ENCODE measurements at regions not wholly inside any gene's neighbourhood (a gene's known extent, or its start where the extent isn't known, plus 50 kb on each side); places are given as distances from the start of the nearest gene placed in this dataset.

DNA sequence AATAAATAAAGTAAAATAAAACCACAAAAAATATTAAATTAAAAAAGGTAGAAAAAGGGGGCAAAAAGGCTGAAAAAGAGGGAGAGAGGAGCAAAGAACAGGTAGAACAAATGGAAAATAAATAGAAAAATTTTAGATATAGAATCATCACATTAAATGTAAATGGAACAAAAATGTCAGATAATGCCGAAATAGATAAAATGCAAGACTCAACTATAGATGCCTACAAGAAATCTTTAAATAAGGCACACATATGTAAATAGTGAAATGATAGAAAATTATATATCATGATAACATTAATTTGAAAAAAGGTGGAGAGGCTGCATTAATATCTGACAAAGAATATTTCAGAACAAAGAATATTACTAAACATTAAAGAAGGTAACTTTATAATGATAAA is 477.1 kb upstream of the SPRY2 start:
- TF ChIP-seq, protein P1, sequence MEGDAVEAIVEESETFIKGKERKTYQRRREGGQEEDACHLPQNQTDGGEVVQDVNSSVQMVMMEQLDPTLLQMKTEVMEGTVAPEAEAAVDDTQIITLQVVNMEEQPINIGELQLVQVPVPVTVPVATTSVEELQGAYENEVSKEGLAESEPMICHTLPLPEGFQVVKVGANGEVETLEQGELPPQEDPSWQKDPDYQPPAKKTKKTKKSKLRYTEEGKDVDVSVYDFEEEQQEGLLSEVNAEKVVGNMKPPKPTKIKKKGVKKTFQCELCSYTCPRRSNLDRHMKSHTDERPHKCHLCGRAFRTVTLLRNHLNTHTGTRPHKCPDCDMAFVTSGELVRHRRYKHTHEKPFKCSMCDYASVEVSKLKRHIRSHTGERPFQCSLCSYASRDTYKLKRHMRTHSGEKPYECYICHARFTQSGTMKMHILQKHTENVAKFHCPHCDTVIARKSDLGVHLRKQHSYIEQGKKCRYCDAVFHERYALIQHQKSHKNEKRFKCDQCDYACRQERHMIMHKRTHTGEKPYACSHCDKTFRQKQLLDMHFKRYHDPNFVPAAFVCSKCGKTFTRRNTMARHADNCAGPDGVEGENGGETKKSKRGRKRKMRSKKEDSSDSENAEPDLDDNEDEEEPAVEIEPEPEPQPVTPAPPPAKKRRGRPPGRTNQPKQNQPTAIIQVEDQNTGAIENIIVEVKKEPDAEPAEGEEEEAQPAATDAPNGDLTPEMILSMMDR (IDR thresholded peaks at IDR 0.05), result no peak
- no peak for TF ChIP-seq EZH2 (IDR thresholded peaks at IDR 0.05; ENCODE audit: borderline replicate concordance, insufficient read depth, low read depth, low read length, poor library complexity, severe bottlenecking)
